HG03520 (cell line): ENCODE measurements at regions not wholly inside any gene's neighbourhood (a gene's known extent, or its start where the extent isn't known, plus 50 kb on each side); places are given as distances from the start of the nearest gene placed in this dataset.

ENCODE experiments used
- ATAC-seq: cut with Tn5 transposase; IDR thresholded peaks from one replicate; pipeline ENCODE4 v1.9.1; 2021; ENCODE audit warnings: mild to moderate bottlenecking, moderate library complexity; ENCODE audit not compliant: unreplicated experiment

- ATAC-seq, result no peak
Observed at GRCh38 chr6:71584712-71585436, 296.3 kb downstream of the OGFRL1 start.

DNA sequence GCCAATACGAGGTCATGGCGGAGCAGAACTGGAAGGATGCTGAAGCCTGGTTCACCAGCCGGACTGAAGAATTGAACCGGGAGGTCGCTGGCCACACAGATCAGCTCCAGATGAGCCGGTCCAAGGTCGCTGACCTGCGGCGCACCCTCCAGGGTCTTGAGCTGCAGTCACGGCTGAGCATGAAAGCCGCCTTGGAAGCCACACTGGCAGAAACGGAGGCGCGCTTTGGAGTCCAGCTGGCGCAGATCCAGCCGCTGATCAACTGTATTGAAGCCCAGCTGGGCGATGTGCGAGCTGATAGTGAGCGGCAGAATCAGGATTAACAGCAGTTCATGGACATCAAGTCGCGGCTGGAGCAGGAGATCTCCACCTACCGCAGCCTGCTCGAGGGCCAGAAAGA, 296.9 kb downstream of the OGFRL1 start:
- ATAC-seq, result no peak

DNA sequence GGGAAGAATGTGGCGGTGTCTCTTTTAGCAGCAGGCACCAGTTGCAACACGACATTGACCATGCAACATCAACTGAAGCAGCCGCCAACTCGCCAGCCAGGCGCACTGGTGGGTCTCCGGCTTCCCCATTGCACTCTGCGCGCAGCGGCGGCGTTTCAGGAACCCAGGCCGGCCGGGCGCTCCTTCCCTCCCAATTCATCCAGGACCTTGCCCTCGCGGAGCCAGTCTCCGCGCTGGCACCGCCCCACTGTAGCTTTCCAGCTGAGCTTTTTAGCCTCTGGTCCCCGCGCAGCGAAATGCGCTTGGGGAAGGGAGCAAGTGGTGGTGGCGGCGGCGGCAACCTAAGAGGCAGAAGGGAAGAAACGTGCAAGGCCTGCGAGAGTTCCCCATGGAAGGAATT, 297.9 kb upstream of the RIMS1 start:
- ATAC-seq, result no peak

DNA sequence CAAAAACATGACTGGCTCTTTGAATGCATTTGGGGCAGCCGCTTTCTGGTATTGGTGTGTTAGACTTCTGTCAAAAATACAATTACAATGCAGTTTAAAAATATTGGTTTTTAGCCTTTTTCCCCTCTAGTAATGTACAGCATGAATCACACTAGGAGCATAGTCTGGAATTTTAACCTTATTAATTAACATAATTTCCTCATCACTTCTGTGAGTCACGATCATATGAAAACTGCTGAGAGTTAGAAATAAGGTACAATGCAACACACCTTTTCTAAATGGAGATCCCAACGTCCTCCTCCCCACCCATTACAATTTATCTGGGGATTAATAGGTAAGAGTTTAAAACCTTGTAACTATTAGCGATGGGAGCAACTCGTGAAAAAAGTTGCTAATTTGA, 297.1 kb upstream of the RIMS1 start:
- ATAC-seq, result no peak

DNA sequence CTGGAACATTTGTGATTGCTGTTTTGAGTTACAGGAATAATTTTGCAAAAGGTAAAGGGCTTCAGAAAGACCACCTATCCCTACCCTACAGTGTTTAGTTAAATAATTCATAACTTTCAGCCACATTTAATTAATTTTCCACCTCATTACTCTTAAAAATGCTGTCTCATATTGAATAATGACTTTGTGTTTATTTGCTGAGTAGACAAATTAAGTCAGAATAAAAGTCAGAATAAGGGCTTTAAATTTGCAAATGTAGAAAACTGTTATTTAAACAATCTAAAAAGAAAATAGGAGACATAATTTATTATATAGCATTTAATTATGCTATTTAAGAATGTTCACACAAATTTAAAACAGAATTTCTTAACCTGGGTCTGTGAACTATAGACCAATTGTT, 293.7 kb upstream of the RIMS1 start:
- no peak for ATAC-seq

GRCh38 chr6:71599359-71599758, 287.0 kb upstream of the RIMS1 start:
- no peak for ATAC-seq

GRCh38 chr6:71602385-71603007, 283.9 kb upstream of the RIMS1 start:
- ATAC-seq, result no peak

GRCh38 chr6:71603021-71603420, 283.3 kb upstream of the RIMS1 start:
- ATAC-seq, result no peak

- no peak for ATAC-seq
Observed at GRCh38 chr6:71608646-71609045, 277.7 kb upstream of the RIMS1 start.

GRCh38 chr6:71619836-71620235, 266.5 kb upstream of the RIMS1 start:
- ATAC-seq, result no peak

DNA sequence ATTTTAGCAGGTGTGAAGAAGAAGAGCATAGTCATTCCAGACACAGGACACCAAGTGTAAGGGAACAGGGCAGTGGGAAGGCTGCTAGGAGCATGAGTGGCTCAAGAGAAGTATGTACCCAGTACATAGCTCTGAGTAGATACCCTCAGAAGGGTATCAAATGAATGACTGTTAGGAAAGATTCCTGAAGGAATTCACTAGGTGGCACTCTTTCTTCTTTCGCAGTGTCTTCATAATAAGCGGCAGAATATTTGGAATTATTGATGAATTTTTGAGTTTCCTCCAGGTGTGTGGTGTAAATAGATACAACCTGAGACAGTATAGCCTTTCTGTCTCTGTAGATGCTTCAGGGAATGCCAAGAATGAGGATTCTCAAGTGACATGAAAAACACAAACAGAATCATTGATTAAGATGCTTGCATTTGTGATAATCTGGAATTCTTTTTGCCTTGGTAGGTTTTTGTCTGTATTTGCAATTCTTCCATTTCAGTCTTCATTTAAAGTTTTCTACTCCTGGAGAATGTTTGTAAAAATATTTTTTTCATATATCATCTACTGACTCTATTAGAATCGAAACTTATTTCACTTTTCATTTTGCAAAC, 264.3 kb upstream of the RIMS1 start:
- ATAC-seq, result no peak

GRCh38 chr6:71642120-71642519, 244.2 kb upstream of the RIMS1 start:
- ATAC-seq, result peak; percentile 82

GRCh38 chr6:71642793-71643192, 243.6 kb upstream of the RIMS1 start:
- no peak for ATAC-seq

GRCh38 chr6:71645299-71645698, 241.1 kb upstream of the RIMS1 start:
- ATAC-seq, result no peak

DNA sequence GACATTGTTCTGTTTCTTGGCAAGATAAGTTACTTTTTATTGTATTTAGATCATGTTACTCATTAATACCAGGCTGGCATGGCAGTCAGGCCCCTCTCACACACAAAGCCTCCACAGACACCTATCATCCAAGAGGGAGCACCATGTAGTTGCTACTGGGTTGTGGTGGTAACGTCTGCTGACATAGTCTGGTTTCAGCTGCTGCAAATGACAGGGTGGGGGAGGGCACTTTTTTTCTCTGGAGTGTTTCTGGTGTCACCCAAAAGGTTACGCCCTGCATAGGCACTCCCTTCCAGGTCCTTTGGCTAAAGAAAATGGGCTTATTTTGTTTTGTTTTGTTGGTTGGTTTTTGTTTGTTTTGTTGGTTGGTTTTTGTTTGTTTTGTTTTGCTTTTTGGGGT, 236.4 kb upstream of the RIMS1 start:
- ATAC-seq, result no peak

DNA sequence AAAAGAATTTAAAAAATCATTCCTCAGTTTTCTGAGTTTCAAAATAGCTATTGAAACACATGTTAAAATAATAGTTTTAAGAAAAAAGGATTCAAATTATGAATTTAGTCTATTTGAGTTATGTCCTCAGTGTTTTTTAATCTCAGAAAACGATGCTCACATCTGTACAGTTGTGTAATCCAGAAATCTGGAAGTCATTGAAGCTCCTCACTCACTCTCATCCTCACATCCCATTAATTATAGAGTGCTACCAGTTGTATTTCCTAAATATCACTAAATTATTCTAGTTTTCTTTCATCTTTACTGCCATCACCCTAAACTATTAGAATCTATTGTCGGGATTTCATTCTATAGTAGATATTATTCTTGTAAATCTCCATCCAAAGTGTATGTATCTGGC, 234.7 kb upstream of the RIMS1 start:
- no peak for ATAC-seq

- ATAC-seq, result no peak
Observed at GRCh38 chr6:71656121-71656520, 230.2 kb upstream of the RIMS1 start.

- ATAC-seq, result no peak
Observed at GRCh38 chr6:71665931-71666330, 220.4 kb upstream of the RIMS1 start.

DNA sequence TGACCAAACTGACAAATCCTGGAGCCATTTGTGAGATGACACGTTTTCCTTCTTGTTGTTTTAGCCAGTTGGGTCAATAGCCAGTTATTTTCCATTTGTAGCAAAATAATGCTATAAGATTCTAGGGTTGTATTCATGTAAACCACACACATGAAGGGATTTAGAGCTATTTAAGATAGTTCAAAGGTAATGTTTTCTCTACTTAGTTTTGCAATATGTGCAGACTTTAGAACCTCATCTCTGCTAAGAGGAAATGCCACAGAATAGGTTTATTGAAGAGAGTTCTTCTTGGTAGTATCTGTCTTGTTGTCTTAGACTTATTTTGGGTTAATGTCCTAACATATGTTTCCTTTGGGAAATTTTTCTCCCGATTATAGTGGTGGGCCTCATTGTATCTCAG, 213.5 kb upstream of the RIMS1 start:
- ATAC-seq, result no peak

GRCh38 chr6:71675386-71675785, 211.0 kb upstream of the RIMS1 start:
- ATAC-seq, result no peak

DNA sequence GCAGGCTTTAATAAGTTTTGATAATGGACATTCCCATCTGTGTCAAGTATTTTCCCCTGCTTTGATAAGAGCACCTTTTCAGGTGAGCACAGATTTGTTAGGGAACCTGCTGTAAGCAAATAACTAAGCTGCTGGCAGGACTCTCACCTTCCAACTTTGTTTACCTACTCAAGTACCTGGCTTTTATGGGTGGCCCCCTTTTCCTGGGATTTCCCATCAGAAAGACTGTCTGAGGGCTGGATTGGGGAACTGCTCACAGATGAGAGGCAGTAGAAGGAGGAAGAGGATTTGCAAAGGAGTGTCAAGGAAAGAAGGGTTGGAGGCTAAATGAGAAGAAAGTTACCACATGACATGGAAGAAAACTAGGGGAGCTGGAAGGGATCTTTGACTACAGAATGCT, 210.1 kb upstream of the RIMS1 start:
- ATAC-seq, result no peak

GRCh38 chr6:71678091-71678490, 208.3 kb upstream of the RIMS1 start:
- ATAC-seq, result no peak
